ENCODE measurements at regions not wholly inside any gene's neighbourhood (a gene's known extent, or its start where the extent isn't known, plus 50 kb on each side); places are given as distances from the start of the nearest gene placed in this dataset.

DNA sequence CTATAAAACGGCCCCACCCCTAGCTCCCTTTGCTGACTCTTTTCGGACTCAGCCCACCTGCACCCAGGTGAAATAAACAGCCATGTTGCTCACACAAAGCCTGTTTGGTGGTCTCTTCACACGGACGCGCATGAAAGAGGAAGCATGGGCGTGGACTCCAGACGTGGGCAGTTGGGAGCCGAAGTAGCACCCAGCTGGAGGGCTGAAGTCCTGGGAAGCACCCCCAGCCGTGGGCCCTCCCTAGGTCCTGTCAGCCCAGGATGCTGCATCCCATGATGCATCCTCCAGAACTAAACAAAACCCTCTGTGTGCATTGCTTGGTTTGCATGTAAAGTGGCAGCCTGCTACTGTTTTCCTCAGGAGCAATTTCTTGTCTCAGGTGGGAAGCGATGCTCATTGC lies 62.1 kb upstream of the CFAP46 start:
- no peak for DNase-seq

DNA sequence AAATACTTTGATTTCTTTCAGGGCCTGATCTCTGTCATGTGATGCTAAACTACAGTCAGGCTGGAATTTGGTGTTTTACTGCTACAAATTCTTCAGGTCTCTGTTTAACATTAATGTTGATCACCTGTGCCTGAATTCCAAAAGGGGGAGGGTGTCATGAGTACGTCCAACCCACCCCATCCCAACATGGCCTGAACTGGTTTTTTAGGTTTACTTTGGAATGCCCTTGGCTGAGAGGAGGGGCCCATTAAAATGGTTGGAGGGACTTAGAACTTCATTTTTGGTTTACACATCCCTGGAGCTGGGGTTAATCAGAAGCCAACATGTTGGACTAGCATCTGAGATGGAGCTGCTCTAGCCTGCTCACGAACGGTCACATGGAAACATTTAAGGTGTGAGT lies 60.8 kb upstream of the CFAP46 start:
- no peak for DNase-seq

DNA sequence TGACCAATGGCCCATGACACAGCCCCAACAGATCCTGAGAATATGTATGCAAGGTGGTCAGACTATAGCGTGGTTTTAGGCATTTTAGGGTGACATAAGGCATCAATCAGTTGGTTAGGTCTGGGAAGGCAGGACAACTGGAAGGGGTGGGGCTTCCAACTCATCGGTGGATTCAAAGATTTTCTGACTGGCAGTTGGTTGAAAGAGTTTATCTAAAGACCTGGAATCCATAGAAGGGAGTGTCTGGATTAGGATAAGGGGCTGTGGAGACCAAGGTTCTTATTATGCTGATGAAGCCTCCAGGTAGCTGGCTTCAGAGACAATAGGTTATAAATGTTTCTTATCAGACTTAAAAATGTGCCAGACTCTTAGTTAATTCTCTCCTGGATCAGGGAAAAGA lies 60.3 kb upstream of the CFAP46 start:
- no peak for DNase-seq

DNA sequence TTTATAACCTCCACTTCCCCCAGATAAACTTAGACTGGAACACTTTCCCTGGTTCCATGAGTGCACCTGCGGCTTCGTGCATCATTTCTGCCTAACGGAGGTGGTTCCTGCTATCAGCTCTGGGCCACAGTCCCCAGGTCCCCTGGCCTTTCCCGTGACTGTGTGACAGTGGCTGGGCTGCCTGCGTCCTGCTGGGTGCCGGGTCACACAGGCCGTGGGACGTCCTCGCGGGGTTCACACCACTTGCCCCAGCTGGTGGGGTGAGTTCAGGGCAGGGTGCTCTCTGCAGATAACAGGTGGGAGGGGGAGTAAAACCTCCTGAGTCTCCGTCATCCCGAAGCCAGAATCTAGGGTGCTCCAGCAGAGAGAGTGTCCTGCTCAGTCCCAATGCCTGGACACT lies 58.7 kb upstream of the CFAP46 start:
- DNase-seq: no peak

DNA sequence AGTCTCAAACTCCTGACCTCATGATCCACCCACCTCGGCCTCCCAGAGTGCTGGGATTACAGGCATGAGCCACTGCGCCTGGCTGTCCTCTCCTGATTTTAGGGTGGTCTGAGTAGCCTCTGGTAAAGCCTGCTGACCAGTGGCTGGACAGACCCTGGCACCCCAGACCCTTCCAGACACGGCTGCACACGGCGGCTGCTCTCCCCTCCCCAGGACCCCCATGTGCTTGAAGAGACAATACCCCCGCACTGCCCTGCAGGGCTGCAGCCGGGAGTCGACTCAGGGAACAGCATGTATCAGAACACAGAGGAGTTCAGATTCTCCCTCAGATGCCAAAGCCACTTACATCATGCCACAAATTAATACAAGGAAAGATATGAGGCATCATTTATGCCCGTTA lies 58.3 kb upstream of the CFAP46 start:
- no peak for DNase-seq

DNA sequence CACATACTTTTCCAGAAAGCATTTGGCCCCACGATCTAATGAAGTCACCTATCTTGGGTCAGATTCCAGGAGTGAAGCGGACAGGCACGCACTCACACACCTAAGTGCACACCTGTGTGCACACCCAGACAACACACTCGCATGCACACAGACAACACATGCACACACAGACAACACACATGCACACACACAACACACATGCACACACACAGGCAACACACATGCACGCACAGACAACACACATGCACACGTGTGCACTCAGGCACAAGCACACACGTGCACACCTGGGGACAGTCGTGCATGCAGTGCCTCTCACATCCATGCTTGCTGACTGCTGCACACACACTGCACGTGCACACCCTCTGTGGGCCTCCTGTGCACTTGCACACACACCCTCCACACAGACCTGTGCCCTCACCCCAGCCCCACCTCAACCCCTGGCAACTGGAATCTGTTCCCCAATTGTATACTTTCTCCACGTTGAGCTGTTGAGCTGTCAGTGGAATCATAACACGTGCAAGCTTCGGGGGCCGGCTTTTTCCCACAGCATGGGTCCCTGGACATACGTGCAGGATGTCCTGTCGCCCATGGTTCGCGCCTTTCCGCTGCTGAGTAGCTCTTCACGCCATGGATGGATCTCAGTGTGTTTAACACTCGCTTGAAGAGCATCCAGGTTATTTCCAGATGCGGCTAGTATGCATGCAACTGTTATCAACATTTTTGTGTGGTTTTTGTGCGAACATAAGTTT lies 55.3 kb upstream of the CFAP46 start:
- DNase-seq: no peak

DNA sequence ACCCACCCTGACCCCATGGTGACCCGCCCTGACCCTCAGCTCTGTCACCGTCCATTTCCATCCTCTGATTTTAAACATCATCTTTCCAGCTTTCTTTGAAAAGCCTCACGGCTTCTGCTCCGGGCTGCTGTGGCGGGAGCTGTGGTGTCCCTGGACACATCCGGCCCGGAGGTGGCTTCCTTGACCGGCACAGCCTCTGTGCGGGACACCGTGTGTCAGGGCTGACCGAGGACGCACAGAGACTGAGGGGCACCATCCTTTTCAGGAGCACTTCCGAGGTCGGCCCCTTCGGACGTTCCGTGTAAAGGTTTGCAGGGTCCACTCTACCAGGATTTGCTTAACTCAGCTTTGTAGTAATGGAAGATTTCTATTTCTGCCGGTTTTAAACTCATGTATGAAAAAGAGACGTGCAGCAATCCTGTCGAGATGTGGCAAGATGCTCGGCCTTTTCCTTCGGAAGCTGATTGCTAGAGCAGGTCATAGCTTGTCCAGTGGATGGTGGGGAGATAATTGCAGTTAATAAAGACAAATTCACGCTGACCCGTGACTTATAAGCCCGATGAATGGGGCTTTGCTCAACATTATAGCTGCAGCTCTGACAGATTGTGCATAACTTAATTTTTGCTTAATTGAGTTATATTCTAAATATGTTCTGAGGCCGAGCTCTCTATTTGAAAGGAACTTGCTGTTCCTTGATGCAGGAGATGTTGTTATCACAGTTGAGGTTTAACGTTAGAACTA lies 54.4 kb upstream of the CFAP46 start:
- DNase-seq: no peak

DNA sequence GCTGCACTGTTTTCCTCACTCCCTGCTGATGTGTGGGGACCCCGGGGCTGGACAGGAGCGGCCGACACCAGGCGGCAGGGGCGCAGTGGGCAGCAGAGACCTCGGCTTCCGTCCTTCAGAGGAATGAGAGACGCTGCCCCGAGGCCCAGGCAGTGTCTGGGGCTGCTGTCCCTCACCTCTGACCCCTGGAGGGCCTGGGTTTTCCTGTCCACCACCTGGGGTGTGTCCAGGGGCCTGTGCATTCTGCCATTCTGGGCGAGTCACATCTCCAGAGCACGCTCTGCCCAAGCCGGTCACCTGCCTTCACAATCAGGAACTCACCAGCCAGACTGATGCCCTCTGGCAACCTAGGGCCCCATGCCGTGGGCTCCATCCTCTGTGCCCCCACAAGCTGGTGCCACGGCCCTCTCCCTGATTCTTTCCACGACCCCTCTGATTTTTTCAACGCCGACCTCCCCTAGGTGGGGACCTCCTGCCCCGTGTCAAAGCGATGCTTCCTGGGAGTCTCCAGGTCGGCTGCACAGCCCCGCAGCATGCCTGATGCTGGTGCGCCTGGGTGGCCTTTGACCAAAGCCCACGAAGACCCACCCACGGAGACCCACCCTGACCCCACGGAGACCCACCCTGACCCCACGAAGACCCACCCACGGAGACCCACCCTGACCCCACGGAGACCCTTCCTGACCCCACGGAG lies 53.7 kb upstream of the CFAP46 start:
- no peak for DNase-seq

DNA sequence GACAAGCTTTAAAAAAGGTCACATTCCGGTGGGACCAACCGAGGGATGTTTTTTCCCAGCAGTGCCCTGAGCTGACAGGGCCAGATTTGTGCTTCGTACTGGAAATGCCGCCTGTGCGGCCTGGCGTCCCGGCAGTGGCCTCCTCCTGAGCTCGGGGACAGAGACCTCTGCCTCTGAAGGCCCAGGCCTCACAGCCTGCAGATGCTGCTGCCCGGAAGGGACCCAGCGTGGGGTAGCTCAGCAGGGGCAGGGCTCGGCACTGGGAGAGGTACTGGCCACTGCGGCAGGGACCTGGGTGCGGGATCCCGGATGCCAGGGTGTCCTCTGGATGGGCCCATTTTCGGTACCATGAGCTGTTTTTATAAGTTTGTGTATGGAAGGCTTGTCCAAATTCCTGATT lies 52.4 kb upstream of the CFAP46 start:
- no peak for DNase-seq

DNA sequence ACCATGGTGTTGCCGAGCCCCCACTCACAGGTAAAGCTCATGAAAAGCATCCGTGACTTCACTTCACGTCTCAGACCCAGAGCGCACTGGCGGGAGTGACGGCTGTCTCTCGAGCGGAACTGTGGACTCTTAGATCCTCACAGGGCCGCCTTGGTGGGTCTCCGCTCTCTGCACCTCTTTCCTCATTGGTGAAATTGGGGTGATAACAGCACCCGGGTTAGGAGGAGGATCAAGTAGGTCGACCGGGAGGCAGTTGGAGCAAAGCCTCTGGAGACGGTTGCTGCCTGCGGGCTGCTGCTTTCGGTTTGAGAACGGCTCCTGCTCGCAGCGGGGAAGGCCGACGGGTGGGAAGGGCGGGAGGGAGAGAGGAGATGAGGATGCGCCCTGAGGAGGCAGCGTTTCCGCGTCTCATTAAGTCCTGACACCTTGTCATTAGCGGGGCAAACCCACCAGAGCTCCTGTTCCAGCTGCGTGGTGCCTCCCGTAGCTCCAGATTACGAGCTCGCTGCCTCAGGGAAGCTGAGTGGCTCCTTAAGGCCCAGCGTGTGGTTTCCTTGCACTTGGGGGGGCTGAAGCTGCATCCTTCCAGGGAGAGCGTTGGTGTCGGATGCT lies 51.9 kb upstream of the CFAP46 start:
- DNase-seq: no peak

DNA sequence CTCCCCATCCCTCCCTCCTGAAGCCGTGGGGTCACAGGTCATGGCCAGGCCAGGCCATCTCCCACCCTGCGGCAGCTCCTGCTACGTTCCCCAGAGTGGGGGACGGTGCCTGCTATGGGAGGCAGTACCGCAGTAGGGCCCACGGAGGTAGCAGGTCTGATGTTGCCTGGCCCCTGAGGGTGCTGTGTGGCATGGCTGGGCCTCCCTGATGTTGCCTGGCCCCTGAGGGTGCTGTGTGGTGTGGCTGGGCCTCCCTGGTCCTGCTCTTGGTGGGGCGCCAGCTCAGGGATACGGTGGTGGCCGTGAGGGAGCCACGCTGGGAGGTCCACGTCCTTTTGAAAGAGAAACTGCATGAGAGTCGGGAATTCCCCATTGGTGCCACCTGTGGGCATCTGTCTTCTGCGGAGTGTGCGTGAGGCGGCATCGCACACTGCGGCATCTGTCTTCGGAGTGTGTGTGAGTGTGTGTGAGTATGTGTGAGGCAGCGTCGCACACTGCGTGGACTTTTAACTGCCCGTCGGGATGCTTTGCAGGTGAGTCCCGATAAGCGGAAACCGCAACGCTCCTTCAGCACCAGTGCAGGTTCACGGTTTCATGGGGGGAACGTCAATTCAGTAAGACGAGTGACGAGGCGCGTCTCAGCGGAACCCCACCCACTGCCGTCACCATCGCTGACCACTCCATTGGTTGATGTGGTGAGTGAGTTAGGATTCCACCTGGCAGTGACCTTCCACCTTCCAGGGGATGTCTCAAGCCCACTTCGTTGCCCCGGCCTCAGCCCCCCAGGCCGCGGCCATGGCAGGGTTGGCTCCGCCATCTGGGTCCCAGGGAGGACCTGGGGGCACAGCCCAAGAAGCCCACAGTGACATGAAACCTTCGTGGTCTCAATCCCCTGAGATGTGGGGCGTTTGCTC lies 51.2 kb upstream of the CFAP46 start:
- DNase-seq: no peak

DNA sequence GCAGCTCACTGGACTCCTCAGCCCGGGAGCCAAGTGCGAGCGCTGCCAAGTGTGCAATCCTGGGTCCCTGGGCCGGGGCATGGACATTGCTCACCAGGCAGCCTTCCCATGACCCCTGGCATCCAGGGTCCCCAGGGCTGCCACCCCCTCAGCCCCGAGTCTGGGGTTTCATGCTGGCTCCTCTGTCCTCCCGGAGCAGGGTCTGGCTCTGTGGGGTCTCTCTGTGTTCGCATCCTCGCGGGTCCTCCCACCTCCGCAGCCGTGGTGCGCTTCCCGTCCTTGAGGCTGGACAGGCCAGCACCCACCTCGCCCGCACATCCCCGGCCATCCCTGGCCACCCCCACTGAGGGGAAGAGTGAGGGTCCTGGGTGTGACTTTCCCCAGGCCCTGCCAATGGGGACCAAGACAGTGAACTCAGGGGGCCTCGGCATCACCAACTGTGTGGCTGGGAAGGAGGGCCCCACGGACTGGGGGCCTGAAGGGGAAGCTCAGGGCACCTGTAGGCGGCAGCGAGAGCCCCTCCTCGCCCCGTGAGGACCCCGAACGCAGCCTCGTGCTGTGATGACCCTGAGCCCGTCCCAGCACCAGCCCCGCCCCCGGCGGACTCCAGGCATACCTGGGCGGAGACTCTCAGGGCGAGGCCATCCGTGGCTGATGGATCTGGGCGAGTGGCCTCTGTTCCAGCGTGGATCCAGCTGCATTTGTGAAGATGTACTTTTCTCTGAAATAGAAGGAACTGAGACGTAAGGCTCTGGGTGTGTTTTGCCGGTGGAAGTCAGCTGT lies 50.3 kb upstream of the CFAP46 start:
- DNase-seq: no peak

All from NCI-H1105 (cell line).